EH (cell line): ENCODE measurements at regions not wholly inside any gene's neighbourhood (a gene's known extent, or its start where the extent isn't known, plus 50 kb on each side); places are given as distances from the start of the nearest gene placed in this dataset.
"Not testable (repeated sequence)": the region's sequence is repeated elsewhere in the genome, so short reads cannot be mapped to it uniquely, and the experiment has no call there.

Experiments used
- DNase-seq: peaks from one replicate; pipeline ENCODE4 v3.0.0-alpha.2; 2015; ENCODE audit warnings: low read depth

GRCh38 chr21:32093646-32094462 lies 185.0 kb downstream of the MIS18A start:
- DNase-seq: no peak

- DNase-seq: no peak
Measured at GRCh38 chr21:32090956-32091355, 187.9 kb downstream of the MIS18A start.

- DNase-seq: no peak
Measured at GRCh38 chr21:32089766-32090165, 189.1 kb downstream of the MIS18A start.

- no peak for DNase-seq
Measured at GRCh38 chr21:32088471-32088870, 190.4 kb downstream of the MIS18A start.

GRCh38 chr21:32087447-32087846 lies 191.4 kb downstream of the MIS18A start:
- no peak for DNase-seq

- no peak for DNase-seq
Measured at GRCh38 chr21:32083197-32083596, 195.7 kb downstream of the MIS18A start.

GRCh38 chr21:32082466-32082865 lies 196.4 kb downstream of the MIS18A start:
- DNase-seq: no peak

GRCh38 chr21:32073593-32073992 lies 200.8 kb downstream of the HUNK start:
- no peak for DNase-seq

- no peak for DNase-seq
Measured at GRCh38 chr21:32073190-32073589, 200.4 kb downstream of the HUNK start.

GRCh38 chr21:32071620-32072019 lies 198.8 kb downstream of the HUNK start:
- DNase-seq: not testable (repeated sequence)

GRCh38 chr21:32070676-32071330 lies 198.0 kb downstream of the HUNK start:
- DNase-seq: no peak

- DNase-seq: no peak
Measured at GRCh38 chr21:32070126-32070525, 197.3 kb downstream of the HUNK start.

- DNase-seq: no peak
Measured at GRCh38 chr21:32065654-32066053, 192.8 kb downstream of the HUNK start.

- no peak for DNase-seq
Measured at GRCh38 chr21:32064281-32064910, 191.6 kb downstream of the HUNK start.

- no peak for DNase-seq
Measured at GRCh38 chr21:32062591-32063227, 189.9 kb downstream of the HUNK start.

- DNase-seq: no peak
Measured at GRCh38 chr21:32061729-32062128, 188.9 kb downstream of the HUNK start.

- DNase-seq: no peak
Measured at GRCh38 chr21:32056791-32057190, 184.0 kb downstream of the HUNK start.

GRCh38 chr21:32055305-32055704 lies 182.5 kb downstream of the HUNK start:
- DNase-seq: no peak
